NCI-H2227 (cell line): ENCODE measurements at regions not wholly inside any gene's neighbourhood (a gene's known extent, or its start where the extent isn't known, plus 50 kb on each side); places are given as distances from the start of the nearest gene placed in this dataset.

Experiments used
- DNase-seq: peaks from one replicate; lab custom pipeline; 2025; ENCODE audit not compliant: unreplicated experiment; lab: John Stamatoyannopoulos, UW

DNA sequence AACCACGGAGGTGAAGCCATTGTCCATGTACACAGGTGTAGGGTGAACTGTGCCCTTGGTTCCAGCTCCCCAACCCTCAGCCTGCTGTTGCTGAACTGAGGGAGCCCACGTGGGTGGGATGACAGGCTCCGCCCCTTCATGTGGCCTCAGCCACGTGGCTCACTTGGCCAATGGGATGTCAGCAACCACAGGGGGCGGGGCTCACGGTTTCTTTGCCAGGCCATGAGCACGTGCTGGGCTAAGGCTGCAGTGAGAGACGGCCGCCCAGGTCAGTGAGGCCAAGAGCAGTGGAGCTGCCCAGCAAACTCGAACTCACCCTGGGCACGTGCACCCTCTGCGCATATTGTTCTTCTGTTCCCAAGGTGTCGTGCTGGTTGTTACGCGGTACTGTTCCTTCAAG is 282.6 kb downstream of the IRF8 start:
- no peak for DNase-seq

DNA sequence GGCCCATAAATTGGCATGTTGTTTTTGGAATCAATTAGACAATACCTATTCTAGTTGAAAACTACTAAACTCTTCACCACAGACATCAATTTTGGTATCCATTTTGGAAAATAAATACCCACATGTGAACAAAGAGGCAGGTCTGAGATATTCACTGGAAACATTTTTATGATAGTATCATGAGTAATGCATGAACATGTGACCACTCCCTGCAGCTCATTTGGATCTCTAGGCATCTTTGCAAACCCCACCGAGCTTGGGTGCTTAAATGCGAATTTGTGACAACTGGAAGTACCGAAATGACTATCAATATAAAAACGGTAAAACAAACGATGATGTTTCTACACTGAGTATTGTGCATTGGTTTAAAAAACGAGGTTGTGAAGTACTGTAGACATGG is 285.2 kb downstream of the IRF8 start:
- no peak for DNase-seq

DNA sequence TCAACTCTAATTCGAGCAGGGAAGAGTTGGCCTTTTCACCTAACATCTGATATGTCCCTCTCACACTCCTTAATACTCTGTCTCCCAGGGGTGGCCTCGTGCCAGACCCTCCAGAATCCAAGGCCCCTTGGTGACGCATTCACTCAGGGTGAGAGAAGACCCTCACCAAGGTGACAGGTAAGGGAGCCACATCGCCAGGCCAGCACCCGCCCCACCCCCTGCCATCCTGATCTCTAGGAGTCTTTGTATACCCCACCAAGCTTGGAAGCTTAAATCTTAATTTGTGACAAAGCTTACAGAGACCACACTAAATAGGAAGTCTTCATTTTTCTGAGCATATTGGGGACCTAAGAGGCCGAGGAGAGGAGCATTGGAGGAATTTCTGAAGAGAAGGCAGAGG is 286.1 kb downstream of the IRF8 start:
- DNase-seq, result no peak

DNA sequence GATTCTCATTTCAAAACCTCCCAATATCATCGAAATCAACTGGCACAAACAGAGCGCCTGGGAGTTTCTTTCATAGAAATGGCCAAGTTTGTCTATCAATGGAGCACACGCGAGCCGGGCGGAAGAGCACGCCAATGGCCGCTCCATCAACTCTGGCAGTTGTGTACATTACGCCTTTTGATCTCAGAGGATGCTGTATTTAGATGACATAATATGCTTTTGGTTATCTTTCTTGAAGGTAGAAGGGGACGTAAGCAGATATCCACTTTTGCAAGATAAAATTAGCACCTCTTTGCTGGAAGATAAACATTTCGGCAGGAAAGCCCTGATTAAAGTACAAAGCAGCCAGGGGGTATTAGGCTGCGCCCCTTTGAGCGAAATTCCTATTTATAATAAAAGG is 287.4 kb downstream of the IRF8 start:
- no peak for DNase-seq

DNA sequence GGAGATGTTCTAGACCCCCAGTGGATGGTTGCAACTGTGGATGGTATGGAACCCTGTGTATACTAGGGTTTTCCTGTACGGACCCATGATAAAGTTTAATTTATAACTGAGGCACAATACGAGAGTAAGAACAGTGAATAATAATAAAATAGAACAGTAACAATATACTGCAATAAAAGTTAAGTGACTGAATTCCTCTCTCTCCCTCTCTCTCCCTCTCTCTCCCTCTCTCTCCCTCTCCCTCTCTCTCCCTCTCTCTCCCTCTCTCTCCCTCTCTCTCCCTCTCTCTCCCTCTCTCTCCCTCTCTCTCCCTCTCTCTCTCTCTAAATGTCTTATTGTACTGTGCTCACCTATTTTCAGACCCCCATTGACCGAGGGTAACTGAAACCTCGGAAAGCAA is 291.0 kb downstream of the IRF8 start:
- no peak for DNase-seq

DNA sequence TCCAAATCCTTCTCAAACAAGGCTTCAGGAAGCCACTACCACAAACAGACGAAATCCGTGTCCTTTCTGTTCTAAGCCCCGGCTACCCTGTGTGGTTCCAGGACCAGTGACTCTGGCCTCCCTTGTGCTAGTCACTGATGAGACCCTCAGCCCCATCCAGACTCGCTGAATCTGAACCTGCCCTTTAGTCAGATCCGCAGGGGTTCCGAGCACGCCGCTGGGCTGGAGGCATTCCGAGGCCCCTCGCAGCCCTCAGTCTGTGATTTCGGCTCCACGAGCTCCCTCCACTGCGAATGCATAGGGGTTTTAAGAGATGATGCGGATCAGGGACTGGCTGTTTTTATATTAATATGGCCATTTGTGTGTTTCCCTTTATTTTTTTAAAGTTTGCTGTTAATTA is 292.7 kb downstream of the IRF8 start:
- no peak for DNase-seq

DNA sequence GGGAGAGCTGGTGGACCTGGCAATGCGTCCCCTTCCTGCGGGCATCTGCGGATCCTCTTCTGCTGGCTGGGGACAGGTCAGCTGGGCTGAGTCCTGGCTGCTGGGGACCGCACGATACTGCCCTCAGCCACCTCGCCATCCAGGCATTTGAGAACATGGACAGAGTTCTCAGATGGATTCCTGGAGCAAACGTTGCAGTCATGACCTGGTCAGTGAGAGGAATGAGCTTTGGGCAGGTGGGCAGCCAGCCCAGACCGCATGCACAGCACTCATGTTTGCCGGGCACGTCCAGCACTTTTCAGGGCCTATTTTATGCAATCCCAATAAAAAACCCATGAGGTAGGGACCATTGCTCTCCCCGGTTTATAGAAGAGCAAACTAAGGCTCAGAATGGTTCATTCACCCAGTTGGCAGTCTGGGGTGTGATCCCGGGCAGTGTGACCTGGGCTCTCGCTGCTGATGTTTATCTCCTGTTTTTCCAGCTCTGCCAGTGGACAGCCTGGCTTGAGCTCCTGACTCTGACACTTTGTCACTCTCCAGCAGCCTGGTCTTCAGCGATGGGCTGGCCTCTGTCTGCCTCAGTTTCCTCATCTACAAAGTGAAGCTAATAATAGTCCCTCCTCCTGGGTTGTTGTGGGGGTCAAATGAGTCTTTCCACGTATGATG is 294.7 kb downstream of the IRF8 start:
- DNase-seq, result no peak

DNA sequence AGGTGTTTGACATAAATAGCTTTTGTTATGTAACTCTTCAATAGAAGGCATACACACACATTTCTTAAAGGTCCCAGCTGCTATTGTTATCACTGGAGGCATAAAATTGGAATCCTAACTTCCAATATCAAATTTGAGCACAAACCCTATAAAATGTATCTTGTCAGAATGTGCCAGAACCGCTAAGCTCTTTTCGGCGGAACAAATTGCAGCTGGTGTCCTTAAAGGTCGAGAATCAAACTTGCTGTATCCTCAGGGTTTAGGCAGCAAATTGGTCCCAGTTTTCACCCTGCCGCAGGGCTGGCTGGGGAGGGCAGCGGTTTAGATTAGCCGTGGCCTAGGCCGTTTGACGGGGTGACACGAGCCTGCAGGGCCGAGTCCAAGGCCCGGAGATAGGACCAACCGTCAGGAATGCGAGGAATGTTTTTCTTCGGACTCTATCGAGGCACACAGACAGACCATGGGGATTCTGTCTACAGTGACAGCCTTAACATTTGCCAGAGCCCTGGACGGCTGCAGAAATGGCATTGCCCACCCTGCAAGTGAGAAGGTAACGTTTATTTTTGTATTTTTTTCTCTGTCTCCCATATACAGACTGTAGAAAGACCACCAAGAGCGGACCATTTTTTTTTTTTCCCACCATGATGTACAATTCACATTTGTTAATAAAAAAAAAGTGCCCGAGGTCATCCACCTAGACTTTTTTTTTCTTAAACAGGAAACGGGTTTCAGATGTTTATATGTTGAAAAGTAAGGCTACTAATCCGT is 297.1 kb downstream of the IRF8 start:
- DNase-seq, result no peak

DNA sequence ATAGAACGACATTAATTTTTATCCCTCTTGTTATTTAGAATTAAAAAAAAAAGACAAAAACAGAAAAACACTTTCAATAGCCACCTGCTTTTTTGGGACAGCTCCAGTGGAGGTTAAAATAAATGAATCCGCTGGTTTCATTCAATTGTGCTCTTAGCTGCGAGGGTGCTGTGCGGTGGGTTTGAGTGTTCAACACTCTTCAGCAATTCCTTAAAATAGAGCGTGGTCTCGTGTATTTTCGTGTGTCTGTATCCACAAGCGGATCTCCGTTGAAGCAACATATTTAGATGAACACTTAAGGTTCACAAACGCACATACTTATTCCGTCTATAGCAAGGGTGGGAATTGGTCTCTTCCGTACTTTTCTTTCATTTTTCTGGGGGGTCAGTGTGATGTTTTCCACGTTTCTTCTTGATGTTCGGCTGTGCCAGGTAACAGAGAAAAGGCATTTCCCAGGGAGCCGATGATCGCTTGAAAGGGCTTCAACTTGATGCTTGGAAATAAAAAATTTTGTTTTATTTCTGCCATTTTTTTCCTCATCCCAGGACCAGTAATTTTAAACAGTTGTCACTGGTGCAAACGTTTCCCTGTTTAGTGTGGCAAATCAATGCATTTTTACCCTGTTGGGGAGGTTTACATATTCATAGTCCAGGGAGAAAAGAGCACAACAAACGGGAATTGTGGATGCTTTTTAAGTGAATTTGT is 297.9 kb downstream of the IRF8 start:
- DNase-seq, result no peak

DNA sequence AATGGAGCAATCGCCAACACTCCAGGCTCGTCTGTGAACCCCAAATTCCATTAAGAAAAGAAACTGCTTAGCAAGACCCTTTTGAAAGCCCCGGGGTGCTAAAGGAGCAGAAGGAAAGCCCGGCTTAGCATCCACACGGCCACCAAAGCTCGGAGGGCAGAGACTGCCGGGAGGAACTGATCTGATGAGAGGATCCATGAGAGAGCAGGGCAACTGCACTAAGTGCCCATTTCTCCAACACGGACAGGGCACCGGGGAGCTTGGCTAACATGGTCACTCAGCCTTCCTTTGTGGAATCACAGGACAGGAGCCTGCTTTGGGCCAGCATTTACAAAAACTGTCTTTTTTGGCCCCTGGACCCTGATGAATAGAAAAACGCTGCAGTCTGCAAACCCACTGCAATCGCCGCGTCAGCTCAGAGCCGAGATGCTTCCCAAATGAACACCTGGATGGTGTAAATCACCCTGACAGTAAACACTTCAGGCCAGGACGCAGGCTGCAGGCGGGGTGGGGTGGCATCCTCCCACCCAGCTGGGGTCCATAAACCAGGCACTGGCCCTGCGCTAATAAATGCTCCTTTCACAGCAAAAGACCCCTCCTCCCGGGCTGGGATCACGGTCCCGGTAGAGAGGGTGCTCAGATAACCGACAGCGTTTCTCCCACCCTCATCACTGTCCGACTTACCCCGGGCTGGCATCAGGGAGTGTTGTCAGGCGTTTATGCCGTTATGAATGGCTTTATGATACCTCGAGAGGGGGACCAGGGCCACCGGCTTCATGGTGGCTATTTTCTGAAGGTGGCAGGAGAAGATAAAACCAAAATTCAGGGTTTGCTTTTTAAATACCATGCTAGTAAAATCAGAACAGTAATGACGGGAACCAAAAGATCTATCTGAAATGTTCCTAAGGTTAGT is 299.5 kb downstream of the IRF8 start:
- DNase-seq, result no peak

DNA sequence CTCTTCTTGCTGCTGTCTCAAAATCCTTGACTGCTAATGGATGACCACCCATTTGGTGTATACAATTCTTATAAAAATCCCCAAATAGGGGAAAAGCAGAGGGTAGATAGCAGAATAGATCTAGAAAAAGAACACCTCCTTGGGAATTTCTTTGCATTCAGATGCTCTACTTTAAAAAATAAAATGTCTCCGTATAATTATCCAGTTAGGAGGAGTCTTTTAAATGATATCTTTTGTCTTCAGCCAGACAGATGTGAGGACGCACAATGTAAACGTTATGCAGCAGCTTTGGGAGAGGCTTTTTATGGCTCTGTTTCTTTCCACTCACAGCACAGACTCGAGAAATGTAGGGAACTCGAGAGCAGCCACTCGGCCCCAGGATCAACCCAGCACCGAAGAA is 300.2 kb downstream of the IRF8 start:
- DNase-seq, result no peak

DNA sequence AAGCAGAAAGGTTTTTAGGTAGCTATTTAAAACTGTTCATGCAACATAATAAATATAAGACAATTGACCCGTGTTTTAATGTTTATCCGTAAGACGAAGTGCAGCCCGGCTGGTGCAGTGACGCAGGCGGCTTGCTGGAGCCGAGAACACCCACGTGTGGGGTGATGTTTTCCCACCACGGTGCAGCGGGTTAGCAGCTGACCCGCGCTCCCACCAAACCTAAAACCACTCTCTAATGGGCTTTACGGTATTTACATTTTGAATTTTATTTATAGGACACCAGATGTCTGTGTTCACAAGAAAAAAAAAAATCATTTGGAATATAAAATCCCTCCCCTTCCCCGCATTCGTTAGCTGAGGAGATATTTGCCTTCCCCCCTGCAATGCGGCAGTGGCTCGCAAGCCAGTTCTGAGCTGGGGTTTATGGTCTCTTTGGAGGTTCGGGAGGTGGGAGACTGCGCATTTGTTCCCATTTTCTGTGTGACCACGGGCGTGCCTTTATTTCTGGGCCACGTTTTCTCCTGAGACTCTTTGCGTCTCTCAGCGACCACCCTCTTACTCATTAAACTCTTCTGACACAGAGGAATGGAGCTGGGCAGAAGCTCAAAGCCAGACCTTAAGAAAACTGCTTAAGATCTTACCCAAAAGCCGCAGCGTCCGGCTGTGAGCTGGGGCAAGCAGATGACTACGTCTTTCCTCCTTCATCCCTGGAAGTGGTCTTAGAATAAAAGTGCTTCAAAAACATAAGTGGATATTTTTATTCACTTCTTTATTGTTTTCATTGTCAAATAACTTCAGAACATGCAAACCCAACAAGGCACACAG is 301.1 kb downstream of the IRF8 start:
- DNase-seq, result no peak

DNA sequence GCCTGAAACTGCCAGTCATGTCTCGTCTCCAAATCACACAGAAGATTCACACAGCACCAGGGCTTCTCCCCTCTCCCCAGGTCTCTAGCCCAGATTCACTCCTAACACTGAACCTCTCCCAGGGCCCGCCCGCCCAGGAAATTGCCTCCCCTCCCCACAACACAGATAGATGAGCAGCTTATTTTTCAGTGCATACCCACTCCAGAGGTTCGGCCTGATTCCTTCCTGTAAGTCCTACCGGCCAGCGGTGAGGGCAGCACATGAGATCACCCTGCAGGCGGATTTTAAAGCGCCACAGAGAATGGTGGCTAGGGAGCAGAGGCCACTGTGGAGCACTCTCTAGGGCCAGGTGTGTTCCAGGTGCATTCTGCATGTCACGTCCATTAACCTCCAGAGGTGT is 301.8 kb downstream of the IRF8 start:
- no peak for DNase-seq

DNA sequence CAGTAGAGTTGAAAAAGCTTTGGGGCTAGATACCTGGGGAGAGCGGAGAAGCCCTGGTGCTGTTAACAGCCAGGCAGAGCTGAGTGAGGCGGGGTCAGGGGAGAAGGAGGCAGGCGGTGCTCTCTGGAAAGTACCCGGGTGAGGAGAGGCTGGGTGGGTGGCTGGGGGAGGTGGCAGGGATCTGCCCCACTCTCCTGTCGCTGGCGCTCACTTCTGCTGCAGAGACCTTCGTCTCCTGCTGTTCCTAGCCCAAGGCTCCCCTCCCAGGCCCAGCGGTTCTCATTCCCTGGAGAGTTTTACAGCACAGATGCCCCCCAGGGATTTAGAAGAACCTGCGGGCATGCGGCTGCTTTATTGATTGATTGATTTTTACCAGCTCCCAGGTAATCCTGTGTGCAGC is 302.8 kb downstream of the IRF8 start:
- no peak for DNase-seq

DNA sequence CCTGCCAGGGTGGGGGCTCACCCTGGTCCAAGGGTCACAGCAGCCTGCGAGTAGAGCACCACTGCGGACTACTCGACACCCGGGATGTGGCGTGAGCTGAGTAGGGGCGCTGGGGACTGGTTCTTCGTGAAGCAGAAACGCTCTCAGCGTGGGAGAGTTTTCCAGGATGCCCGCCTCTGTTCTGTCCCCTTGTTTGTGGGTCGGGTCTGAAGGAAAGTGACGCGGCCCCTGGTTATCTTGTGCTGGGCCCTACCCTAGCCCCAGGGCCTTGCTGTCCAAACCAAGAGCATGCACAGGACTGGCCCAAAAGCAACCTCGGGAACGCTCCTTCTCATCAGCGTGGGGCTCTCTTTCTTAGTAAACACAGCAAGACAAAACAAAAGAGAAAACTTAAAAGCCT is 303.3 kb downstream of the IRF8 start:
- DNase-seq, result no peak

DNA sequence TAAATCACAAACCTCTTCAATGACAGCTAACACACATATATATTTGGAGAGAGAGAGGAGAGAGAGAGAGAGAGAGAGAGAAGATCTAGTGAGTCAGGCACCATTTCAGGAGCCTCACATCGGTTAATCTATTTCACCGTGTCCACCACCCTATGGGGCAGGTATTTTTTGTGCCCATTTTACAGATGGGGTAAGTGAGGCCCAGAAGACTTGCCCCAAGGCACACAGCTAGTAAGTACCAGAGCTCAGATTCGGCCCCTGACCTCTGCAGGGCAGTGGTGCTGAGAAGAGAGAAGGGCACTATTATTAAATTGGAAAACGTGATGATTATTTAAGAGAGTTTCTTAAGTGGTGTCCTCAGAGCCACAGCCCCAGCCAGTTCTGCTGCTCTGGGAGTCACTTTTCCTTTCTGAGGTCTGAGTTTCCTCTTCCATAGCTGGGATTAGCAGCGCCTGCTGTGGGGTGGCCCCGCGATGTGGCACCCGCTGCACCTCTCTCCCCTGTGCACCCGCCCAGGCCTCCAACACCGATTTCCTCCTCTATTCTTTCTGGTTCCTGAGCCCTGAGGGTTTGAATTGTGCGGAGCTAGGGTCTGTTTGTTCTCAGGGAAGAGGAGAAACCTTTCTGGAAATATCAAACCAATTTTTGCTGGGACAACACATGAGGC is 303.9 kb downstream of the IRF8 start:
- no peak for DNase-seq

DNA sequence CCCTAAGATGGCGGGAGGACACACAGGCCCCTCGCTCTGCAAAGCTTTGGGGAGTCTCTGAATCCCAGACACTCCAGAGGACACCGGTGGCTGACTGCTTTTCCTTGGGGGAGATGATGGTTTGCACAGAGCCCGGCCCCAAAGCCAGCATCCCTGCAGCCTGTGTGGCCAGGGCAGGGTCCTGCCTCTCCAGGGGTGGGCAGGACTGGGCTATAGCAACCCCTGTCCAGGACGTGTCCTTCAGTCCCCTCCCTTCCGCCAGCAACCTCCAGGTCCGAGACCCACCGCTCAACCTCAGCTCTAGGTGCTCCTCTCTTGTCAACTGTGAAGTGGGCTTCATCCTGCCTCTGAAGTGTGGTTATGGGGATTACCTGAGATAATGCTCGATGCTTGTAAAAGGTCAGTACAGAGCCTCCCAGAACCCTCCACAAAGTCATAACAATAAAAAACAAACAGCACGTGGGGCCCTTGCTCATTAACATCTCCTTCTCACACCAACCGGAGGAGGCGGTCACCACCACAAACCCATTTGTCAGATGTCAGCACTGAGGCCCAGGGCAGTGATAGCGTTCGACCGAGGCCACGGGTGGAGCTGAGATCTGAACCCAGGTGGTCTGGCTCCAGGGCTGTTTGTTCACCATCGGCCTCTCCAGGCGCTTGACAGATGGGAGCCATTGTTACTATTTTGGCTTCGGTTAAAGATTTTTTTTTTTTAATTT is 304.8 kb downstream of the IRF8 start:
- DNase-seq, result no peak

DNA sequence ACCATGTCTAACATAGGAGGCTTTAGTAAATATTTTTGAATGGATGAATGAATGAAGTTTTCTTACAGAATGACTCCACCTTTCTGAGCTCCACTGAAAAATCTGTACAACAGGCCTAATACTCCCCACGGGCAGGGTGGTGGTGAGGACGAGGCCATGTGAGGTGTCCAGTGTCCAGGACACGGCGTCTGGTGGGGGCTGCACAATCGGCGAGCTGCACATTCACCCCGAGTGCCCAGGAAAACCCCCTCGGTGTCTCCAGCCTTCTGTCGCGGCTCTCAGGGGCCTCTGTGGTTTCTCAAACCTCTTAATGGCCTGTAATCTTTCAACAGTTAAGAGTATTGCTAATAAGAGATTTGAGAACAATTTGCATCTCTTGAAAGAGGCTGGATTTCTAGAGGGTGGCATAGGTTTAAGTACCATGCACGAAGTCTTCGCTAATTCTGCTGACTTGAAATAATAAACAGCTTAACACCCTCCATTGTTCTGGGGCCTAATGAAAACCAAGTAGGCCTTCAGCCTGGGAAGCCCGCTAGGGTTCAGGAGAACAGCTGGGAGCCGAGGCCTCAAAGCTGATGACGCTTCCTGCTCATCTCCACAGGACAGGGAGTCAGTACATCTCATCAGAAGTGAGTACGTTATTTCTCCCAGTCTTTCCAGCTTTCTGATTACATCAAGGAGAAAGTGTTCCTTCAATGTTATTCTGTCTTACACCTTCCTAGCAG is 304.6 kb upstream of the FOXF1 start:
- no peak for DNase-seq

DNA sequence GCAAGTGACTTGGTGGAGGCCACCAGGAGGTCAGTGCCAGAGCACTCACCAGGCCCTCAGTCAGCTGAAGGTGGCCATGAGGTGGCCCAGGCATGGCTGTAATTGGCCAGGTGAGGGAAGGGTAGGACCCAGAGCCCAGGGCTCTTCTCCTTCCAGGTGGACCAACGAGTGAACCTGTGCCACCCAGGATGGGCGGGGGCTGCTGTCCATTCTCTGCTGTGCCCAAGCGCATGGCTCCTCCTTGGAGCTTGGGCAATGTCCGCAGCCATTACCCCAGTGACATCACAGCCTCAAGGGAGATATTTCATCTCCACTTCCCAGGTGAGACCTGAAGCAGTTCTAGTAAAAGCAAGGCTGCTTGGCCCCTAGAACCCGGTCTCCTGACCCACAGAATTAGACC is 303.0 kb upstream of the FOXF1 start:
- DNase-seq, result no peak
